Epithelial cell of prostate (primary cell): ENCODE measurements at regions not wholly inside any gene's neighbourhood (a gene's known extent, or its start where the extent isn't known, plus 50 kb on each side); places are given as distances from the start of the nearest gene placed in this dataset.

ENCODE experiments used
- DNase-seq: peaks from one replicate; pipeline ENCODE4 v3.0.0-alpha.2; 2011; ENCODE audit warnings: low read depth, low spot score
- H3K27ac ChIP-seq: fragments of 450-650 bp; 2 replicates; pipeline ENCODE4 v1.5.1; 2017; ENCODE audit warnings: mild to moderate bottlenecking

DNA sequence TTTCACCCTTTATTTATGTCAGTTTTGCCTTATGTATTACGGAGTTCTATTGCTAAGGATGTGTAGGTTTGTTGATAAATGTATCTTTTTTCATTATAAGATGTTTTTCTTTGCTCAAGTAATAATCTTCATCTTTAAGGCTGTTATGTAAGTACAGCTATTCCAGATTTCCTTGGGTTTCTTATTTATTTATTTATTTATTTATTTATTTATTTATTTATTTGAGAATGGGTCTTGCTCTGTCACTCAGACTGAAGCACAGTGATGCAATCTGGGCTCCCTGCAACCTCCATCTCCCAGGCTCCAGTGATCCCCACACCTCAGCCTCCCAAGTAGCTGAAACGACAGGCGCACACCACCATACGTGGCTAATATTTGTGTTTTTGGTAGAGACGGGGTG, 617.0 kb downstream of the SLITRK1 start:
- no peak overlapping the region for H3K27ac ChIP-seq
- DNase-seq: no peak

DNA sequence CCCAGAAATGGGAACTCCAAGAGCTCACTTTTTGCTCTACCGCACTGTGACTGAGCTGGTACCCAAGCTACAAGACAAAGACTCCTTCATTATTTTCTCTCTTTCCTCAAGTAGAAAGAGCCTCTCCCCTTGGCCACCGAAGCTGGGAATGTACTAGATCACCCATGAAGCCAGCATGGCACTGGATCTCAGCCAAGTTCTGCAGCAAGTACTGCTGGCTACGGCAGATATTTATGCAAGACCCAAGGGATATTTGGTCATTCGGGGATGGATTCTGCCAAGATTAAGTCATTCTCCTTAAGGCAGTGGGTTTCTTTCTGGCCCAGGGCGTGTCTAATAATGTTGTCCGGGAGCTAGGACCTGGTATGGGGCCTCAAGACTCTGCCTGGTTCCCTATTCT, 633.5 kb downstream of the SLITRK1 start:
- no peak for DNase-seq
- H3K27ac ChIP-seq: no peak overlapping the region

DNA sequence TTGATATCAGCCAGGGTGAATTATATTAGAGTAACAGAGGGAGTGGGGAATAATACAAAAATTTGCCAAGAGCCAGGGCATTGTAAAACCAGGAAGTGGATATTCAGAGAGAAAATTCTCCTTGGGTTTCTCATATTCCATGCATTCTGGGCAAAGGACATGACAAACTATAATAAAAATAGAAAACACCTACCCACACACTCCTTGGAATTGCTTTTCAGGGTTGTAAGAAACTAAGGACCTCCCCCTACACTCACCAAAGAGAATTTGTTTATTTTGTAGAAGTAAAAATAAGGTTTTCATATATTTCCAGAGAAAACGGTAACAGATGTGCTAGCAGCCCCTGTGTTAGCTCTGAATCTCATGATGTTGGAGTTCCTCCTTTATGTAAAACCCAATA, 649.6 kb downstream of the SLITRK1 start:
- no peak overlapping the region for H3K27ac ChIP-seq
- DNase-seq: no peak

DNA sequence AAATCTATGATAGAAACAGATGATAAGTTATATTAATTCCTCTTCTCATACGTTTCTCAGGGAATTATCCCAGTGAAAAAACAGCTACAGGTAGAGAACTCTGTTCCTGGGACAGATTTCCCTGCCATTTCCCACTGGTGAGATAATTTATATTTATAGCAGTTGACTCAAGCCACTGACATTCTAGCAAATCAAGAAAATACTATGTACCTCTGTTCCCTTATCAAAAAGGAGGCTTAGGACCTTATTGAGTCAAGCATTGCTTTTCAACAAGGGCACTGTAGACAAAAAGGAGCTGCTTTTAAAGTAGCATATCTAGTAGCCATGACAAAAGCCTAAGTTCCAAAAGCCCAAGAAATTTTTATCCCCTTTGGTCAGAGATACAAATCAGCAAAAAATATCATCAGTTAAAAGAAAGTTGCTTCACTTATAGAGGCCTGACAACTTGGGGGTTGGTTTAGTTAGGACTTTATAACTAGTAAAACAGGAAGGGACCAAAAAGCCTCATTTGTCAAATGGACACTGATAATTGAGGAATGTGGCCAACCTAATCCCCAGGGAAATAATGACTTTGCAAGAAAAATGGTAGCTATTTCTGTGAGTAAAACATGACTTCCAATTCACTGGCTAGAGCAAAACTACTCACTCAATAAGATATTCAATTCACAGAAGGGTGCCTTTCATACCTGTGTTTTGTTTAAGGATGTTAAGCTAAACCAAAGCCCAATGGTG, 652.5 kb downstream of the SLITRK1 start:
- H3K27ac ChIP-seq: no peak overlapping the region
- DNase-seq: no peak

DNA sequence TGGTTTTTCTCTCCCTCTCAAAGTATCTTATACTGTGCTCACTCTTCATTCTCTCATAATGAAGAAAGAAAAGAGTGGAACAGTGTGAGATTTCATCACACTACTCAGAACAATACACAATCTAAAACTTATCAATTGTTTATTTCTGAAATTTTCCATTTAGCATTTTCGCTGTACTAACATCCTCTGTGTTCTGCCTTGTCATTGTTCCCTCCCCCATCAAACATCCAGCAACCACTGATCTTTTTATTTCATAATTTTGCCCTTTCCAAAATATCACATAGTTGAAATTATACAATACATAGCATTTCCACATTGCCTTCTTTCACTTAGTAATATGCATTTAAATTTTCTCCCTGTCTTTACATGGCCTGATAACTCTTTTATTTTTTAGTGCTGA, 658.7 kb downstream of the SLITRK1 start:
- no peak overlapping the region for H3K27ac ChIP-seq
- DNase-seq: no peak

DNA sequence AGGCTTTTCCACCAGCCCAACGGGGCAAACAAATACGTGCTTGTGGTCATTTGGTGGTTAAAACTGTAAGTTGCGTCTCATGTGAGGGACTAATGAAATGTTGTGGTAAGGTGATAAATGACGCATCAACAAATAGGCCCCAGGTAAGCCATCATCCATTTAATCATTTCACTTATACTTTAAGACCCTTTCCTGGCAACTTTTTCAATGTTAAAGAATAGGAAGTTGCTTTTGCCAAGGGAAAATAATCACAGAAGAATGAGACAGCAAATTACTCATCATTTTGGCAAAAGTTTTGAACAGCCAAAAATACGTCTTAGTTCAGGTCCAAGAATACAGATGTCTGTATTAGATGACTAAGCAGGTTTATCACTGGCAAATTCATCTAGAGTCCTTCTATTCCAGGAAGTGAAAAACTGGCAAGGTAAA, 660.4 kb downstream of the SLITRK1 start:
- H3K27ac ChIP-seq: peak overlapping the region; percentile 11

DNA sequence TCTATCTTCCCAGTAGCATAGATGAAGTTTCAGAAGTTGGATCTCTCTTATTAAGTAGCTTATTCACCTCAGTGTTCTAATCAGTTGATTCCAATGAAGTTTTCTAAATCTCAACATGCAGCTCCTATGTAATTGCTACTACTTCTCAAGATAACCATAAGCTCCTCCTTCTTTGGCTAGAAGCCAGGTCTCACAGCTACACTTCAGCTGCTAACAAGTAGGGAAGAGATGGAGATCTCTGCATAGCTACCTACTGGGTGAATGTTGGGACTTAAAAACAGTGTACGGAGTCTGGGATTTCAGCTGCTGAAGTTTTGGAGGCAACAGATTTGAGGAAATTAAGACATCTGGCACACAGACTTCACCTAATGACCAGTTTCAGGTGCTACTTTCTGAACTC, 661.0 kb downstream of the SLITRK1 start:
- no peak for DNase-seq
- peak overlapping the region; percentile 11 for H3K27ac ChIP-seq

More for the DNA sequence above, 660.4 kb downstream of the SLITRK1 start:
- DNase-seq: no peak

DNA sequence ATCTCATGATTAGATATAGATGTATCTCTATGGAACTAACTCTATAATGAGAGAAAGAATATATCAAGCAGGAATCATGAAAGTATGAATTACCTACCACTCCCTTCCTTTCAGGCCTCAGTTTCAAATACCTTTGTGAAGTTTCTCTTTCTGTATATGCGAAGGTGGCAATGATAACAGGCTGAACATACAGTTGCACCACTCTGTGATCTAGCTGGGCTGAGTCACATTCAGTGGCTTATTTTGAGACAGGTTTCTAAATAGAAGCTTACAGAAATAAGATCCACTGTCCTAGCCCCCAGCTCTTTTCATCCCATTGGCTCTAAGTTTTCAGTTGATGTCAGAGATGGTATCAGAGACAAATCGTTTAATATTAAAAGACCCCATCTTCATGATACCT, 662.0 kb downstream of the SLITRK1 start:
- no peak overlapping the region for H3K27ac ChIP-seq
- DNase-seq: no peak

DNA sequence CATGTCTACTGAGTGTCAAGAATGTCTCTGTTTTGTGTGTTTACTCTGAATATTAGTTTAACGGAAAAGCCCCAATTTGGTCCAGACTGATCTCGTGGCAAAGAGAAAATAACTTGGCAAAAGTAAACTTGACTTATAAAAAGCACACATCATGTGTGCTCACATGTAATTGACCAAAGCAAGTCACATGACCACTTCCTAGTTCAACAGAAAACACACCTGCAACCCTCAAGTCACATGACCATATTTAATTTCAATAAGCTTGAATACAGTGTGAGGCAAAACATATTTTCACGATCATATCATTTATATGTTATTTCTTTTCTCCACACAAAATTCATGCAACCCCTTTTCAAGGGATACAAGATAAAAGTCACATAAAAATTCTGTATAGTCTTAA, 662.4 kb downstream of the SLITRK1 start:
- no peak overlapping the region for H3K27ac ChIP-seq
- no peak for DNase-seq

DNA sequence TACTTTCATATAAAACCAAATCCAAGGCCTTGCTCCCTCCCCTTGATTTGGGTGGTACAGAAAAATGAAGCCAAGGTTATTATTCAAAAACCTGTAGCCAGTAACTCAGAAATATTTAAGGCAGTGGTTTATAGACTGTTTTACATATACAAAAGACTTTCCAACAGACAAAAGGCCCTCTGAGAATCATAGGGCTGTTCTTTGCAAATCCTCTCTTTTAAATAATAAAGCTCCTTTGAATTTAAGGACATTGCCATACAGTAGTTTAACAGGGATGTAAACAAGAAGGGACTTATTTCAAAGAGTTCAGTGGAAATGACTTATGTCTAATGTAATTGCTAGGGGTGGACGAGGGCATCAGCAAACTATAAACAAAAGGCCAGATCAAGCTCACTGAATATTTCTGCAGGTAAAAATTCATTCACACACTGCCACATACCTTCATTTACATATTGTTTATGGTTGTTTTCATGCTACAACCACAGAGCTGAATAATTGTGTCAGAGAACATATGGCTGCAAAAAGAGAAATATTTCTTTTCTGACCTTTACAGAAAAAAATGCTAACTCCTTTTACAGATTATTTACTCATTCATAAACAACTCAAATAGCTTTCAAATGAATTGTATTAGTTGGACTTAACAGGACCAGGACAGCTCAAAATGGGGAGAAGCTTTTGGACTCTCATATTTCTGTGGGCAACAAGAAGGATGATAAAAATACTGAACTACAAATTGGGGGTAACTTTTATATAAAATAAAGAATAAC, 665.6 kb downstream of the SLITRK1 start:
- H3K27ac ChIP-seq: no peak overlapping the region

DNA sequence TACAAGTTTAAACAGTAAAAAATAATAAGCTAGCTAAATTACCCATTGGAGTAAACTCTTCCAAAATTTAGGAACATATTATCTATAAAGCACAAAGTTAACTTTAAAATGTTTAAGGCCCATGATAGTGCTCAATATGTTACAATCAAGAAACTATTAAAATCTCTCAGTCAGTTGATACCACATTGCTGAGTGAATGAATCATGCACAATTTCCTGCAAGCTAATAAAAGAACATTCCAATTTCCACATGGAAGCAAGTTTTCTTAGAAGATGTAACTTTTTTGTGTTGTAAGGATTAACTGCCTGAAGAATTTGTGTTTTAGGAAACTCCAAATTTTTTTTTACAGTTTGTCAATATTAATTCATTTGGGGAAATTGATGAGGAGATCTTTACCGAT, 666.6 kb downstream of the SLITRK1 start:
- no peak for DNase-seq
- H3K27ac ChIP-seq: no peak overlapping the region

More for the DNA sequence above, 665.6 kb downstream of the SLITRK1 start:
- DNase-seq: no peak

DNA sequence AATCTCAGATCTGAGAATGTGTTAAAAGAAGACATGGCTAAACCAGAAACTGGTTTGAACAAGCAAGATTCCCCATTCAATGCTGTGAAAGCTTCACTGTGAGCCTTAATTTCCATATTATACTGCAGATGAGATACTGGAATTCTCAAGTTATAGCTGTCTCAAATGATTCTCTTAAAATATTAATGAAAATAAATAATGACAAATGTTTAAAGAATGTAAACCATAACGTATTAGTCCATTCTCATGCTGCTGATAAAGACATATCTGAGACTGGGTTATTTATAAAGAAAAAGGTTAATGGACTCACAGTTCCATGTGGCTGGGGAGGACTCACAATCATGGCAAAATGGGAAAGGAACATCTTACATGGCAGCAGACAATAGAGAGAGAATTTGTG, 667.8 kb downstream of the SLITRK1 start:
- DNase-seq: no peak

DNA sequence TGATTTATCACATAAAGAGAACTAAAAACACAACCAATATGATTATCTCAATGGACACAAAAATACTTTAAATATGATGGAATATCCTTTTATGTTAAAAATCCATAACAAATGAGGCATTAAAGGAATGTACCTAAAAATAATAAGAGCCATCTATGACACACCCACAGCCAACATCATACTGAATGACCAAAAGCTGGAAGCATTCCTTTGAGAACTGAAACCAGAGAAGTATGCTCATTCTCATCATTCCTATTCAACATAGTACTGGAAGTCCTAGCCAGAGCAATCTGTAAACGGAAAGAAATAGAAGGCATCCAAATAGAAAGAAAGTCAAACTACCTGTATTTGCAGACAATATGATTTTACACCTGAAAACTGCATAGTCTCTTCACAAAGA, 671.0 kb downstream of the SLITRK1 start:
- no peak for DNase-seq
- no peak overlapping the region for H3K27ac ChIP-seq

More for the DNA sequence above, 667.8 kb downstream of the SLITRK1 start:
- no peak overlapping the region for H3K27ac ChIP-seq

DNA sequence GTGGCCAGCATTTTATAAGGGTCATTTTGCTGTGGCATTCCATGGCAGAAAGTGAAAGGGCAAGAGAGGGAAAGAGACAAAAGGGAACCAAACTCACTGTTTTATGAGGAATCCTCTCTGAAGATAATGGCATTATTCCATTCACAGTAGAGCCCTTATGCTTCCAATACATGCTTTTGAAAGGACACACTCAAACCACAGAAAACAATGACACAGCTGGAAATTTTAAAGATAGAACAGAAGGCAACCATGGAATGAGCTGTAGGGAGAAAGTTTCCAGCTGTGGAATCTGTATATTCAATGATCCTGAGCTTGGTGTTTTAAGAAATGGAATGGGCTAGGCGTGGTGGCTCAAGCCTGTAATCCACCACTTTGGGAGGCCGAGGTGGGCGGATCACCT, 677.4 kb downstream of the SLITRK1 start:
- H3K27ac ChIP-seq: no peak overlapping the region
- no peak for DNase-seq

DNA sequence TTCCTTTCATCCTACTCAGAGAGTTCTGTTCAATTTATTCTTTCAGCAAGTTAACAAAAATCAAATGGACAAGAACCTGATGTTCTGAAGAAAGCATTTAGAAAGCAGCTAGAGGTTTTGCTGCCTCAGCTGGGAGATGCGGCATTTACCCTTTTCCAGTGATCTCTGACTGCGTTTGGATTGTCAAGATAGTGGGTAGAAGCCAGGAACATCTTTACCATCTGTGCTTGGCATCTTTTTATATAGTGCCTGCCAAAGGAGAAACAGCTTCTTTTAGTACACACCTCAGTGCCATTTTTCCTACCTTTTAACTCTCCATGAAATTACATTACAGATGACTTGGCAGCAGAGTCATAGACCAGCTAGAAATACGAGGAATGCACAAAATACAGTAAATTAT, 680.8 kb downstream of the SLITRK1 start:
- H3K27ac ChIP-seq: no peak overlapping the region
- no peak for DNase-seq

DNA sequence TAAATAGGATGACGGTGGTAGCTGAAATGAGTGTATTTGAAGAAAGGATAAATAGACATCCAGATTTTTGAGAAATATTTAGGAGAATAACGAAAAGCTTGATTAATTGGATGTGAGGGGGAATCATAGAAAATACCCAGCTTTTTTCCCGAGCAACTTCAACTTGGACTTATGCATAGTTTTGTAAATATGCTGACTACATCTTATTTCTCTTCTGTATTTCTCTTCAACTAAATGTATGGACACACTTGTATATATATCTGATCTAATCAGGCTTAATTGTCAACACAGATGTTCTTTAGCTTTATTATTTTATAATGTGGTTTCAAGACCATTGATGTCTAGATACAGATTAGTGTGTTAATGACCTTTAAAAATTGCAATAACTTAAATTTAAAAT, 685.0 kb downstream of the SLITRK1 start:
- no peak overlapping the region for H3K27ac ChIP-seq

DNA sequence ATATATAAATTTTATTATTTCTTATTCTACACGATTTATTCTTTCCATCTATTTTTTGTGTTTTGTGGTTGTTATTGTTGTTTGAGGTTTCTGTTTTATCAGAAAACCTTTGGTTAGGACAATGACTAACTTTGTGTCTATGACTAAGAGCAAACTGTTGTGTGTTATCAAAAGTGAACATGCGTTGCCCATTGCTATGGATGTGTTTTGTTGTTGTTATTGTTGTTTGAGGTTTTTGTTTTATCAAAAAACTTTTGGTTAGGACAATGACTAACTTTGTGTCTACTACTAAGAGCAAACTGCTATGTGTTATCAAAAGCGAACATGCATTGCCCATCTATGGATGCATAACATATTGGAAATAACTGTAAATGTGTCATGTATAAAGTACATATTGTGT, 692.3 kb downstream of the SLITRK1 start:
- H3K27ac ChIP-seq: no peak overlapping the region
- DNase-seq: no peak

More for the DNA sequence above, 685.0 kb downstream of the SLITRK1 start:
- DNase-seq: no peak

DNA sequence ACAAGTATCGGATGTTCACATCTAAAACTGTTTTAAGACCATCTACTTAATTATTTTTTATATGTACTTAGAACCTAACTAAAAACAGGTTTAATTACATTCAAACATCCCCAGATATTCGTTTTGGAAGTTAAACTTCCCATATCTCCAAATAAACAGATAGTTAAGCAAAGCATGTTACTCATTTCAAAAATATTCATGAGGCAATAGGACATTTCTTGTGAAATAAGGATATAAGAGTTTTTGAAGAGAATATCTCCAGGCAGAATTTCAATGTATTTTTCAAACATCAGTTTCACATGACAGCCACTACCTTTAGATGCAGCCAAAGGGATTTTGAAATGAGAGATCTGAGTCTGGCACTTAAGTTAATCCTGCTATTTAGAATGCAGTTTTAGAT, 697.5 kb downstream of the SLITRK1 start:
- no peak for DNase-seq

DNA sequence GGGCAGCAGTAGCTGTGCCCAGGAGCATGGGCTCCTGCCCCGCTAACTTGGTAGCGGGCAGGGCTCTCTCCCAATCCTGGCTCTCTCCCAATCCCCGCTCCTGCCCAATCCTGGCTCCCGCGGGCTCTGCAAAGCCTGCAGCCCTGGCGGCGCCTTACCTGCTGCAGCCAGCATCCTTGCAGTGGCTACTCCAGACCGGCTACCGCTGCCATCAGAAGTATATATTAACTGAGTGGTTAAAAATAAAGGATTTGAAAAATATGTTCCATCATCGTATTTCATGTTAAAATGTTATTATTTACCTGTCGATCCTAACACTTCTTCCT, 698.2 kb downstream of the SLITRK1 start:
- H3K27ac ChIP-seq: no peak overlapping the region

More for the DNA sequence above, 697.5 kb downstream of the SLITRK1 start:
- no peak overlapping the region for H3K27ac ChIP-seq

DNA sequence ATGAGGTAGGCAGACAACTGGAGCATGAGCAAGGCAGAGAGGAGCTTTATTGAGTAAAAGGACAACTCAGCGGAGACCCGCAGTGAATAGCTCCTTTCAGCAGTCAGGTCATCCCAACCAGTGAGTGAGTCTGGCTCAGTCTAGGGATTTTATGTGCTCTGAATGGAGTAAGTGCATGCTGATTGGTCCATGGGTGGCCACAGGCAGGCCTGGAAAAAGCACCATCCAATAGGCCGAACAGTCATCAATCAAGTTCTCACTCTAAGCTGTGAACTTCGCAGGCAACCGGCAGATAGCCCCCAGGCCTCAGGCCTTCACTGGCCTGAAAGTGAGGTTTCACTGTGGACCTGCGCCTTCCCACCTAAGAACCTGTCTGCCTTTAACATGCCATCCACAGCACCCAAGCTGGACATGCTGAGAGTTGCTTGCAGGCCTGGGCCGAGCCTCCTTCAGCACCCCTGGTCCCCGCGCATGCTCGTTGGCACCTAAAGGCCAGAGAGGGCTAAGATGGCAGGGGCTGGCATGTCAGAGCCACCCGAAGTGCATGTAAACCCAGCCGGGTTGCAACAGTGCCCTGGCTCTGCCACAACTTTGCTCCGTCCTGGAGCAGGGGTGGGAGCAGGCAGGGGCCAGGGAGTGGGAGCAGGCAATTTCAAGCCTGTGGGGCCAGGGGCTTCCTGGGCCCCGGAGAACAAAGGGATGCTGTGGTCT, 698.7 kb downstream of the SLITRK1 start:
- DNase-seq: no peak
- H3K27ac ChIP-seq: no peak overlapping the region

More for the DNA sequence above, 698.2 kb downstream of the SLITRK1 start:
- no peak for DNase-seq

DNA sequence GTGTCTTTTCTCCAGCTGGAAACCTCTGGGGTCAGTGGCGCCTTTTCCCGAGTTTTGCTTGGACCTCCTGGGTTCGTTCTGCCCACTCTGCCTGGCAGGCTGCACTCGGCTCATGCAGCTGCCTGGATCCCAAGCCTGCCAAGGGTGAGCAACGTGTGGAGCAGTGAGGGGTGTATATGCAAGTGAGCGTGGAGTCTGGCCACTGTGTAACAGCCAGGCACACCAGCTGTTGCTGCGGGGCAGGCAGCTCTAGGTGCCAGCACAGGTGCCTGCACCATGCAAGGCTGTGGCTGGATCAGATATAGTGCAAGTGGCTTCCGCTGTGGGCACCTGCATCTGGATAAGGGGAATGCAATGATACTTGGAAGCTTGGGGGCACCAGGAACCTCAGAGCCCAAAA, 699.4 kb downstream of the SLITRK1 start:
- DNase-seq: no peak
- no peak overlapping the region for H3K27ac ChIP-seq
